Heart left ventricle (tissue), 16 donors: ENCODE measurements at regions not wholly inside any gene's neighbourhood (a gene's known extent, or its start where the extent isn't known, plus 50 kb on each side); places are given as distances from the start of the nearest gene placed in this dataset.

Experiments
- ATAC-seq, 4 donors: fragments of 200-7000 bp; cut with Tn5 transposase; one replicate each; pipeline ENCODE4 v1.9.1; 2020 to 2022; ENCODE audit warnings: moderate library complexity in 4 of 4, mild to moderate bottlenecking in 3 of 4, moderate number of reproducible peaks in 1 of 4
- DNase-seq, 5 donors: peaks; one replicate each; pipeline ENCODE4 v3.0.0-alpha.2; 2020
- H3K27ac ChIP-seq, 12 donors: fragments of 200-600 bp; sonication (generic) in 4 of 12; one replicate each; pipeline versions ENCODE4 v1.5.0 to v1.8.0; 2016 to 2022; ENCODE audit warnings: mild to moderate bottlenecking in 2 of 12
- H3K27me3 ChIP-seq, 9 donors: fragments of 200-600 bp; sonication (generic) in 2 of 9; one replicate each; pipeline versions ENCODE4 v1.5.1 to v1.8.0; 2016 to 2022; ENCODE audit warnings: mild to moderate bottlenecking in 3 of 9
- H3K36me3 ChIP-seq, 9 donors: fragments of 200-600 bp; sonication (generic) in 2 of 9; one replicate each; pipeline versions ENCODE4 v1.5.0 to v1.8.0; 2018 to 2022; ENCODE audit warnings: mild to moderate bottlenecking in 2 of 9
- H3K4me1 ChIP-seq, 12 donors: fragments of 200-600 bp; sonication (generic) in 4 of 12; one replicate each; pipeline versions ENCODE4 v1.5.0 to v1.8.0; 2016 to 2022; ENCODE audit warnings: mild to moderate bottlenecking in 3 of 12
- H3K4me3 ChIP-seq, 12 donors: fragments of 200-600 bp; sonication (generic) in 4 of 12; one replicate each; pipeline versions ENCODE4 v1.5.0 to v1.8.0; 2017 to 2022; ENCODE audit warnings: mild to moderate bottlenecking in 9 of 12, moderate library complexity in 4 of 12
- H3K9me3 ChIP-seq, 12 donors: fragments of 200-600 bp; sonication (generic) in 4 of 12; one replicate each; pipeline versions ENCODE4 v1.5.0 to v1.8.0; 2016 to 2022; ENCODE audit warnings: mild to moderate bottlenecking in 1 of 12
- POLR2A ChIP-seq, 2 donors: fragments of 450-650 bp; IDR thresholded peaks; one replicate each; pipeline ENCODE4 v1.6.1; 2017; ENCODE audit warnings: antibody characterized with exemption in 2 of 2, mild to moderate bottlenecking in 2 of 2, moderate library complexity in 2 of 2
- WGBS, 4 donors: extraction: QIAGEN DNeasy Blood & Tissue Kit in 2 of 4; methylation state at CpG; one replicate each; pipeline versions ENCODE4 v1.1.5 to v1.1.7; 2013 to 2018; 5-methylcytosine and 5-hydroxymethylcytosine counted together
- intact Hi-C, 10 donors: fragments of 100-400 bp; cut with DNase I; formaldehyde crosslinking; loops; one replicate each; pipeline versions ENCODE4 v1.11.1 to v1.14.2; 2022
- TF ChIP-seq, protein P1 (sequence below), 12 donors: fragments of 200-600 bp; sonication (generic) in 4 of 12; IDR thresholded peaks; one replicate each; pipeline versions ENCODE4 v1.5.0 to v1.8.0; 2018 to 2022; ENCODE audit warnings: antibody characterized with exemption in 12 of 12, mild to moderate bottlenecking in 5 of 12
- donor health status: ischemic (EF 13 %, LVEDD 7.1; RV severe dilation, severe dysfunction).
- donor health status: healthy with polysubstance abuse.
- donor health status: DM: no; HTN: yes; CAD: no.
- donor health status: DM: no; HTN: no; CAD: no.
- donor health status: ischemic (EF 25% LVEDD 6.9; RV normal size, moderate dysfunction).
- donor health status: ischemic (EF 25% LVEDD 5.7; RV mildly dilated, moderate dysfunction).
- donor health status: healthy.
- donor health status: DM: yes; HTN: yes; CAD: no.
- donor health status: ischemic (EF 35%, LVEDD 5.7; RV mildly dilated, moderate dysfunction).
- donor health status: nonischemic (EF 11% LVEDD 7.7; RV severe dilation, severe dysfunction).
- donor health status: DM: yes; HTN: yes; CAD: no.
- donor health status: PGD.
- donor health status: ischemic (EF 29% LVEDD 5.4; RV normal size, mild dysfunction).
- donor health status: nonischemic (EF 23%, LVEDD 6.1; RV moderate dilation, normal function).

DNA sequence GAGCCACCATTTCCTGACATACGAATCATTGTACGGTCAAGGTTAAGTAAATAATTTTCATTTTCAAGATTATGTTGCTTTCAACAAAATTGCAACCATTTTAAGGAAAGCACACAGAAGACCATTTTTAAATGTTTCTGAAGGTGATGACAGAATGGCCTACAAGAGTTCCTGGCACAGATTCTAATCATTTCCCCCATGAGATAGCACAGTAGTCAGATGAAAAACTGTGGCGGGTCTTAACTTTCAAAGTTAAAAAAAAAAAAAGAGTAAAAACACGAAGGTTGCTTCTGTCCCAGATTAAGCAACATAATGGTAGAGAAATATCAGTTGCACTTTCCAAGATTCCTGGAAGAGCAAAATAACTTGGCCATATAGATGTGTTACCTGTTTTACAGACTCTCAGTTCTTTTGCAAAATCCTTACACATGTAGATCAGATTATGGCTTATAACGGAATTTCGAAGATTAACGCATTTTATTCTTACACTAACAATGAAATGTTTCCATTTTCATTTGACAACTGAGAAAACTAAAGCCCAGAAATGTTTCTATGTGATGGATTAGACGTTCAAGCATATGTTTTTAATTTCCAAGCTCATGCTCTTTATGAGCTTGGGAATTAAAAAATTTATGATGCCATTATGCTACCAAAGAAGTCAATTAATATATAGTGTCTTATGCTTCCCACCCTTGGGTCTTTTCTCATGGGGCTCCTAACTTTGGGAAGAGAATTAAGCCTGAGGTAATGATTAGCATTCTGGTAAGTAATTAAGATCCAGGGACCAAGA is 335.1 kb upstream of the CLNK start:
- TF ChIP-seq, protein P1, sequence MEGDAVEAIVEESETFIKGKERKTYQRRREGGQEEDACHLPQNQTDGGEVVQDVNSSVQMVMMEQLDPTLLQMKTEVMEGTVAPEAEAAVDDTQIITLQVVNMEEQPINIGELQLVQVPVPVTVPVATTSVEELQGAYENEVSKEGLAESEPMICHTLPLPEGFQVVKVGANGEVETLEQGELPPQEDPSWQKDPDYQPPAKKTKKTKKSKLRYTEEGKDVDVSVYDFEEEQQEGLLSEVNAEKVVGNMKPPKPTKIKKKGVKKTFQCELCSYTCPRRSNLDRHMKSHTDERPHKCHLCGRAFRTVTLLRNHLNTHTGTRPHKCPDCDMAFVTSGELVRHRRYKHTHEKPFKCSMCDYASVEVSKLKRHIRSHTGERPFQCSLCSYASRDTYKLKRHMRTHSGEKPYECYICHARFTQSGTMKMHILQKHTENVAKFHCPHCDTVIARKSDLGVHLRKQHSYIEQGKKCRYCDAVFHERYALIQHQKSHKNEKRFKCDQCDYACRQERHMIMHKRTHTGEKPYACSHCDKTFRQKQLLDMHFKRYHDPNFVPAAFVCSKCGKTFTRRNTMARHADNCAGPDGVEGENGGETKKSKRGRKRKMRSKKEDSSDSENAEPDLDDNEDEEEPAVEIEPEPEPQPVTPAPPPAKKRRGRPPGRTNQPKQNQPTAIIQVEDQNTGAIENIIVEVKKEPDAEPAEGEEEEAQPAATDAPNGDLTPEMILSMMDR (IDR thresholded peaks at IDR 0.05): no peak
- TF ChIP-seq POLR2A (IDR thresholded peaks at IDR 0.05): no peak
- ATAC-seq (no peak), DNase-seq (no peak)
- H3K4me1 ChIP-seq: no peaks in the 10 kb centered on the region
- H3K4me3 ChIP-seq: no peak overlapping the region
- H3K27ac ChIP-seq: no peak overlapping the region
- H3K9me3 ChIP-seq: no peaks in the 10 kb centered on the region
- no peaks in the 10 kb centered on the region for H3K27me3 ChIP-seq
- H3K36me3 ChIP-seq: no peaks in the 10 kb centered on the region
- 54 to 63% (median 59%) methylated on average over 8 of the region's 8 CpGs for WGBS, 4 donors
- intact Hi-C loops: no loop called here

DNA sequence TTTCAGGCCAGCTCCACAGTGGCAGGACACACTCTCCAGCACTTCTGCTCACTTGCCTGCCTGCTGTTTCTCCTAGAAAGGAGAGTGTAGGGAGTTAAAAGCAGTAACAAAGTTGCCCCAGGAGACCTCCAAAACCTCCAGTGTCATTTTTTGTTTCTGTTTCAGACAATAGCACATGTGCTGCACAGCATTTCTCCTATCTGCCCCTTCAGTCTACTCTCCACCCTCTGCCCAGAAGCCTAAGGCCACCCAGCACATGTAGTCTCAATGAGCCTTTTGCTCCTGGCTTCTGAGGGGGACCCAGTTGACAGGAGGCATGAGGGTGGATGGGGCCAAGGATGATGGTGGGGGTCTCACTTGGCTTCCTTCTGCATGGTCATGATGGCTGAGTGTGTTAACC is 329.6 kb upstream of the CLNK start:
- intact Hi-C loops: no loop called here
- no peaks in the 10 kb centered on the region for H3K4me1 ChIP-seq
- no peaks in the 10 kb centered on the region for H3K27me3 ChIP-seq
- H3K9me3 ChIP-seq: no peaks in the 10 kb centered on the region
- no peak for DNase-seq
- TF ChIP-seq, protein P1 (IDR thresholded peaks at IDR 0.05): no peak
- no peak for TF ChIP-seq POLR2A (IDR thresholded peaks at IDR 0.05)
- no peak for ATAC-seq
- no peak overlapping the region for H3K27ac ChIP-seq
- H3K36me3 ChIP-seq: no peaks in the 10 kb centered on the region
- no peak overlapping the region for H3K4me3 ChIP-seq

DNA sequence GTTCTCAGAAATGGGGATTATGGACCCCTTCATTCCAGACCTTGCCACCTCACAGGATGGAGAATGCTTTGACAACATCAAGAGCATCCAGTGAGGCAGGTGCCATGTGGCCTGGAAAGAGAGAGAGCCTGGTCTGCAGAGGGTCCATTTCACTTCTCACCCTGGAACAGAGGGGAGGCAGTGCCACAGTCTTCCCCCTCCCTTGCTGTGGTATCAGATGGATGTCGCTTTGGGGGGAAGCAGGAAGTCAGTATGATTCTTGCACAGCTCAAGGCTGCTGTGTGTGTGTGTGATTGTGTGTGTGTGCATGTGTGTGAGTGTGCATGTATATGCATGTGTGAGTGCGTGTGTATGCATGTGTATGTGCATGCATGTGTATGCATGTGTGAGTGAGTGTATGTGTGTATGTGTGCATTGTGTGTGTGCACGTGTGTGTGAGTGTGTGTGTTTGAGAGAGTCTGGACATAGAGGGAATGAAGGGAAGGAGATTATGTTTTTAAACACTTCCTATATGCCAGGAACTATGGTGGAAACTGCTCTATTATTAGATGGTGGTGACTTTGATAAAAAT is 328.6 kb upstream of the CLNK start:
- TF ChIP-seq, protein P1 (IDR thresholded peaks at IDR 0.05): no peak
- no peak for TF ChIP-seq POLR2A (IDR thresholded peaks at IDR 0.05)
- Histone ChIP-seq H3K4me1 (no peaks in the 10 kb centered on the region), H3K9me3 (peaks cover 0 to 9% (median 0%) of the 10 kb centered on the region in 12 donors), H3K4me3 (no peak overlapping the region), H3K36me3 (no peaks in the 10 kb centered on the region), H3K27ac (no peak overlapping the region), H3K27me3 (no peaks in the 10 kb centered on the region)
- DNase-seq: no peak
- no peak for ATAC-seq
- WGBS, 4 donors: 62 to 89% (median 77%) methylated on average over 3 of the region's 3 CpGs
- intact Hi-C loops: no loop called here

DNA sequence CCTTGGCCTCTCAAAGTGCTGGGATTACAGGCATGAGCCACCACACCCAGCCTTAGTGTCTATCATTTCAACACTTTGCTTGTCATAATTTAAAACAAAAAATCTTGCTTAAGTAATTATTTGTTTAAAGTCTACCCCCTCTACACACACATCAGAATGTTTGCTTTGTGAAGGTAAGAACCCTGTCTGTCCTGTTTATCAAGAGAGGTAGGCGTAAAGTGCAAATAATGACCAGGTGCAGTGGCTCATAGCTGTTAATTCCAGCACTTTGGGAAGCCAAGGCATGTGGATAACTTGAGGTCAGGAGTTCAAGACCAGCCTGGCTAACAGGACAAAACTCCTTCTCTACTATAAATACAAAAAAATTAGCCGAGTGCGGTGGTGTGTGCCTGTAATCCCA is 326.7 kb upstream of the CLNK start:
- ATAC-seq (no peak), DNase-seq (no peak)
- Histone ChIP-seq H3K27ac (no peak overlapping the region), H3K4me3 (no peak overlapping the region), H3K9me3 (peaks cover 0 to 9% (median 0%) of the 10 kb centered on the region in 12 donors), H3K27me3 (no peaks in the 10 kb centered on the region), H3K4me1 (no peaks in the 10 kb centered on the region), H3K36me3 (no peaks in the 10 kb centered on the region)
- TF ChIP-seq POLR2A (IDR thresholded peaks at IDR 0.05): no peak
- TF ChIP-seq, protein P1 (IDR thresholded peaks at IDR 0.05): no peak
- intact Hi-C loops: no loop called here
- WGBS, 4 donors: 88 to 94% (median 90%) methylated on average over 3 of the region's 3 CpGs
